ENCODE measurements at regions not wholly inside any gene's neighbourhood (a gene's known extent, or its start where the extent isn't known, plus 50 kb on each side); places are given as distances from the start of the nearest gene placed in this dataset.

- Histone ChIP-seq H2AFZ (ENCODE audit: low read length) (no peak overlapping the region), H3K4ac (ENCODE audit: low read depth, low read length) (no peak overlapping the region), H4K20me1 (ENCODE audit: control insufficient read depth, insufficient read depth, insufficient read length) (no peaks in the 10 kb centered on the region), H3K79me1 (ENCODE audit: insufficient read depth, low read depth, low read length, poor library complexity, severe bottlenecking) (no peaks in the 10 kb centered on the region), H2AK5ac (ENCODE audit: insufficient read length, low read length) (no peak overlapping the region), H2BK20ac (ENCODE audit: low read depth, low read length, poor library complexity, severe bottlenecking) (no peak overlapping the region), H3K79me2 (ENCODE audit: insufficient read depth, low read length) (no peaks in the 10 kb centered on the region), H3K18ac (ENCODE audit: insufficient read length, low read depth, low read length) (no peak overlapping the region), H2BK120ac (ENCODE audit: low read depth, low read length, poor library complexity, severe bottlenecking) (no peak overlapping the region), H3K27ac (ENCODE audit: insufficient read length, low read depth, low read length) (no peak overlapping the region), H2BK12ac (ENCODE audit: insufficient read length, low read depth, low read length) (no peak overlapping the region), H3K23ac (ENCODE audit: insufficient read length, low read depth, low read length) (no peak overlapping the region), H4K5ac (ENCODE audit: insufficient read length, low read depth, low read length) (no peak overlapping the region), H3K9me3 (ENCODE audit: control insufficient read depth, low read depth, low read length) (no peaks in the 10 kb centered on the region), H3K27me3 (ENCODE audit: insufficient read depth, low read length) (no peaks in the 10 kb centered on the region), H3K56ac (ENCODE audit: insufficient read length, low read depth, low read length) (no peak overlapping the region), H2BK5ac (ENCODE audit: insufficient read length, low read length) (no peak overlapping the region), H3K4me1 (ENCODE audit: insufficient read depth, low read length) (no peaks in the 10 kb centered on the region), H3T11ph (ENCODE audit: low read length) (no peak overlapping the region), H3K4me2 (ENCODE audit: insufficient read depth, insufficient read length, low read length) (no peak overlapping the region), H3K9ac (ENCODE audit: extremely low read depth, insufficient read length, low read length) (no peak overlapping the region), H3K23me2 (ENCODE audit: insufficient read length, low read depth, low read length, poor library complexity, severe bottlenecking) (no peaks in the 10 kb centered on the region), H3K14ac (ENCODE audit: insufficient read depth, low read length) (no peak overlapping the region), H4K91ac (ENCODE audit: insufficient read length, low read depth, low read length) (no peak overlapping the region), H2BK15ac (ENCODE audit: low read depth, low read length) (no peak overlapping the region), H4K8ac (replicated peaks; ENCODE audit: insufficient read length, low read depth, low read length) (no peak overlapping the region)
- H3K4me1 Mint-ChIP-seq, result peaks cover 8 to 11% of the 10 kb centered on the region in 2 experiments
- H3K27me3 Mint-ChIP-seq (ENCODE audit: low read depth), result no peaks in the 10 kb centered on the region; the same call in 1 of the 2 replicates
- no peaks in the 10 kb centered on the region for H3K36me3 Mint-ChIP-seq (ENCODE audit: insufficient read depth in 1 of 3, low read depth in 3 of 3)
- no peak overlapping the region for H3K4me3 Mint-ChIP-seq
- H3K9me3 Mint-ChIP-seq, result no peaks in the 10 kb centered on the region
- TF ChIP-seq CTCF (conservative IDR thresholded peaks at IDR 0.05), result no peak
- WGBS (ENCODE audit: extremely low coverage, insufficient read length, low lambda C conversion rate), result no CpG with 5 or more reads among the region's 12 CpGs
- DNase-seq, result no peak
- H3K27ac Mint-ChIP-seq, result no peak overlapping the region
Observed at GRCh38 chr16:22734368-22734767, 79.6 kb upstream of the HS3ST2 start.
